ENCODE measurements at regions not wholly inside any gene's neighbourhood (a gene's known extent, or its start where the extent isn't known, plus 50 kb on each side); places are given as distances from the start of the nearest gene placed in this dataset.

DNA sequence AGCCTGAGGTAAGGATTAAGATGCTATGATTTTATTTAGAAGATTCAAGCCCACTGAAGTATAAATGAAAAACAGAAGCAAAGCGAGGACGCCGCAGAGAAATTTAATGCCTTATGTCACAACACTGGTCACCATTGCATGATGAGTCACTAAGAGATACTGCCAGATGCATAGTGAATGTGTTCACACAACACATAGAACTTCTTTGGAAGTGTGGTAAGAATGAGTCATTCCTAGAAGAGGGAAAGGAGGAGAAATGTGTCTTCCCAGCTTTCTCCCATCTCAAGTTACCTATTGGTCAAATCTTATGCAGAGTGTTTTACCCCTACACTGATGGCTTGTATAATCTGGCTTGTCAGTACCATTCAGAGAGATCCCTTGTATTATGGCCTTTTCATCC is 465.3 kb upstream of the ARRDC3 start:
- no peak for TF ChIP-seq MYC (IDR thresholded peaks at IDR 0.05; ENCODE audit: low read depth, low read length)
- TF ChIP-seq POLR2A (IDR thresholded peaks at IDR 0.05; ENCODE audit: extremely low read depth, insufficient read length) = no peak
- TF ChIP-seq, protein P1, sequence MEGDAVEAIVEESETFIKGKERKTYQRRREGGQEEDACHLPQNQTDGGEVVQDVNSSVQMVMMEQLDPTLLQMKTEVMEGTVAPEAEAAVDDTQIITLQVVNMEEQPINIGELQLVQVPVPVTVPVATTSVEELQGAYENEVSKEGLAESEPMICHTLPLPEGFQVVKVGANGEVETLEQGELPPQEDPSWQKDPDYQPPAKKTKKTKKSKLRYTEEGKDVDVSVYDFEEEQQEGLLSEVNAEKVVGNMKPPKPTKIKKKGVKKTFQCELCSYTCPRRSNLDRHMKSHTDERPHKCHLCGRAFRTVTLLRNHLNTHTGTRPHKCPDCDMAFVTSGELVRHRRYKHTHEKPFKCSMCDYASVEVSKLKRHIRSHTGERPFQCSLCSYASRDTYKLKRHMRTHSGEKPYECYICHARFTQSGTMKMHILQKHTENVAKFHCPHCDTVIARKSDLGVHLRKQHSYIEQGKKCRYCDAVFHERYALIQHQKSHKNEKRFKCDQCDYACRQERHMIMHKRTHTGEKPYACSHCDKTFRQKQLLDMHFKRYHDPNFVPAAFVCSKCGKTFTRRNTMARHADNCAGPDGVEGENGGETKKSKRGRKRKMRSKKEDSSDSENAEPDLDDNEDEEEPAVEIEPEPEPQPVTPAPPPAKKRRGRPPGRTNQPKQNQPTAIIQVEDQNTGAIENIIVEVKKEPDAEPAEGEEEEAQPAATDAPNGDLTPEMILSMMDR (IDR thresholded peaks at IDR 0.05; ENCODE audit: low read depth, low read length) = no peak
- TF ChIP-seq MAX (IDR thresholded peaks at IDR 0.05; ENCODE audit: low read depth, low read length) = no peak
- peak; percentile 7 for DNase-seq (ENCODE audit: low read depth)
- no peak overlapping the region for H3K4me3 ChIP-seq (ENCODE audit: low read depth, low read length)

DNA sequence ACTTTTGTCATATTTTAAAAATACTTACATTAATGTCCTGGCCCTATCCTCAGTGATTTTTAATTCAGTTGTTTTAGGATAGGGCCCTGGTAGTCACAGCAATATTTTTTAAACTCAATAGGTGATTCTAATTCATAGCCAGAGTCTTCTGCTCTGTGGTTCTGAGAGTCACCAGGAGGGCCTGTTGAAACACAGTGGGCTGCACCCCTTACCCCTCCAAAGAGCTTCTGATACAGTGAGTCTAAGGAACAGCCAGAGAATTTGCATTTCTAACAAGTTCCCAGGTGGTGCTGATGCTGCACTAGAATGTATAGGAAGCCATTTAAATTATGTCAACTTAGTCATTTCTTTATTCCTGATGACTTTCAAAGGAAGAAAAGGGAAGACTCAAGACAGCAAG is 458.3 kb upstream of the ARRDC3 start:
- DNase-seq (ENCODE audit: low read depth) = no peak
- no peak overlapping the region for H3K4me3 ChIP-seq (ENCODE audit: low read depth, low read length)
- TF ChIP-seq, protein P1 (IDR thresholded peaks at IDR 0.05; ENCODE audit: low read depth, low read length) = no peak
- no peak for TF ChIP-seq MYC (IDR thresholded peaks at IDR 0.05; ENCODE audit: low read depth, low read length)
- TF ChIP-seq MAX (IDR thresholded peaks at IDR 0.05; ENCODE audit: low read depth, low read length) = no peak
- TF ChIP-seq POLR2A (IDR thresholded peaks at IDR 0.05; ENCODE audit: extremely low read depth, insufficient read length) = no peak

- DNase-seq (ENCODE audit: low read depth) = no peak
- H3K4me3 ChIP-seq (ENCODE audit: low read depth, low read length) = no peak overlapping the region
- no peak for TF ChIP-seq MYC (IDR thresholded peaks at IDR 0.05; ENCODE audit: low read depth, low read length)
- no peak for TF ChIP-seq MAX (IDR thresholded peaks at IDR 0.05; ENCODE audit: low read depth, low read length)
Observed at GRCh38 chr5:91840412-91840811, 457.3 kb upstream of the ARRDC3 start.

GRCh38 chr5:91839721-91840120 is 456.6 kb upstream of the ARRDC3 start:
- H3K4me3 ChIP-seq (ENCODE audit: low read depth, low read length) = no peak overlapping the region
- no peak for TF ChIP-seq POLR2A (IDR thresholded peaks at IDR 0.05; ENCODE audit: extremely low read depth, insufficient read length)
- TF ChIP-seq, protein P1 (IDR thresholded peaks at IDR 0.05; ENCODE audit: low read depth, low read length) = no peak
- no peak for TF ChIP-seq MYC (IDR thresholded peaks at IDR 0.05; ENCODE audit: low read depth, low read length)
- TF ChIP-seq MAX (IDR thresholded peaks at IDR 0.05; ENCODE audit: low read depth, low read length) = no peak
- no peak for DNase-seq (ENCODE audit: low read depth)

DNA sequence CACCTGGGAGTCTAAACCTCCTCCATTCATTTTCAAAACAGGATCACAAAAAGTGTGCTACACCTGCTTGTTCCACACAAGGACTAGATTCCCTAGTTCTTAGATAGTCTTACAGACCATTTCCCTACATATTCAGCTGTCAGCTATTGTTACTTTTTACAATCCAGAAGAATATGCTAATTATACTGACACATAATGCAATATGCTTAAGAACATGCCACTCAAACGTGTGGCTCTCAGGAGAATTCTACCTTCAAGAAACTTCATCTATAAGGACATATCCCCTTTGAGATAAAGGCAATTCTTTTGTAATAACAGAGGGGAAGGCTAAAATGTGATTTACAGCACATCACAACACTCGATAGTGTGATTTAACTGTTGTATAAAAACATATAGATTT is 456.1 kb upstream of the ARRDC3 start:
- TF ChIP-seq, protein P1 (IDR thresholded peaks at IDR 0.05; ENCODE audit: low read depth, low read length) = no peak
- TF ChIP-seq MAX (IDR thresholded peaks at IDR 0.05; ENCODE audit: low read depth, low read length) = no peak
- no peak for TF ChIP-seq POLR2A (IDR thresholded peaks at IDR 0.05; ENCODE audit: extremely low read depth, insufficient read length)
- no peak for TF ChIP-seq MYC (IDR thresholded peaks at IDR 0.05; ENCODE audit: low read depth, low read length)
- DNase-seq (ENCODE audit: low read depth) = no peak
- H3K4me3 ChIP-seq (ENCODE audit: low read depth, low read length) = no peak overlapping the region

GRCh38 chr5:91830361-91830953 is 447.3 kb upstream of the ARRDC3 start:
- no peak overlapping the region for H3K4me3 ChIP-seq (ENCODE audit: low read depth, low read length)
- no peak for DNase-seq (ENCODE audit: low read depth)
- TF ChIP-seq MAX (IDR thresholded peaks at IDR 0.05; ENCODE audit: low read depth, low read length) (no peak), POLR2A (IDR thresholded peaks at IDR 0.05; ENCODE audit: extremely low read depth, insufficient read length) (no peak), MYC (IDR thresholded peaks at IDR 0.05; ENCODE audit: low read depth, low read length) (no peak)
- TF ChIP-seq, protein P1 (IDR thresholded peaks at IDR 0.05; ENCODE audit: low read depth, low read length) = no peak

All from NB4 (cell line).